ENCODE measurements at regions not wholly inside any gene's neighbourhood (a gene's known extent, or its start where the extent isn't known, plus 50 kb on each side); places are given as distances from the start of the nearest gene placed in this dataset.
"Not testable (repeated sequence)": the region's sequence is repeated elsewhere in the genome, so short reads cannot be mapped to it uniquely, and the experiment has no call there.

DNA sequence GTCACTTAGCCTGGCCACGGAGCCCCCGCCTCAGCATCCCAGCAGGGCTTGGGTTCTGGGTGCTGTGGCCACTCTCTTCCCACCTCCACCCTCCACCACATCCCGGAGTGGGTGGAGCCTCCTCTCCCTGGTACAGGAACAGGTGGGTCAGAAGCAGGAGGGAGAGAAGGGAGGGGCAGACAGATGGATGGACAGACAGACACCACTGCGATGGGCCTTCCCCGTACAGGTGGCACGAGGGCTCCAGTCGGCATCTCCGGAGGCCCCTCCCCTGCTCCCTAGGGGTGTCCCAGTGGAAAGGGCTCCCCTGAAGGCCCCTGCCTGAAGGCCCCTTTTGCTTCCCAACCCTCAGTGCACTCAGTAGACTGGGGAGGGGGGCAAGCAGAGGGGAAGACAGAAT, 96.9 kb upstream of the TARDBP start:
- no peak overlapping the region for H3K4me3 ChIP-seq (ENCODE audit: low read length)
- no peaks in the 10 kb centered on the region for H3K9me3 ChIP-seq (ENCODE audit: low read length)
- H3K36me3 ChIP-seq (ENCODE audit: insufficient read depth, low read length), result no peaks in the 10 kb centered on the region
- peaks cover 7% of the 10 kb centered on the region for H3K27me3 ChIP-seq (ENCODE audit: insufficient read depth, low read length)
- peaks cover 8% of the 10 kb centered on the region for H3K4me1 ChIP-seq (ENCODE audit: insufficient read depth, low read length)
- no peak overlapping the region for H2AFZ ChIP-seq (ENCODE audit: low read depth, low read length)

DNA sequence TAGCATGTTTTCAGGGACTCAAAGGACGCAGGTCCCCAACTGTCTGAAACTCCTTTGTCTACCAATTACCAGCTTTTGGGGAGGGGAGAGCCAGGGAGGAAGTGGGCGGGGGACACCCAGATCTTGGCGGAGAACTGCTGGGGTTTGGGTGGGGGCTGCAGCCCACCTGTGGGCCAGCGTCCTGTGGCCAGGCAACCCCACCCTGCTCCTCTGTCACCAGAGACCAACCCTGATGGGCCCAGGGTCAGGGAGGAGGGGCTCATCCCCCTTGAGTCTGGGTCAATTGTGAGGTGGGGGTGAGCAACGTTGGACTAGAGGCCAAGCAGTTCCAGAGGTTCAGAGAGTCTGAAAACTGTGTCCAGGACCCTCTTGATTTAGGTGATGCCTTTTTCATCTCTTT, 96.1 kb upstream of the TARDBP start:
- peaks cover under 1% of the 10 kb centered on the region for H3K4me1 ChIP-seq (ENCODE audit: insufficient read depth, low read length)
- H3K4me3 ChIP-seq (ENCODE audit: low read length), result no peak overlapping the region
- H3K36me3 ChIP-seq (ENCODE audit: insufficient read depth, low read length), result no peaks in the 10 kb centered on the region
- H3K27me3 ChIP-seq (ENCODE audit: insufficient read depth, low read length), result peaks cover 3% of the 10 kb centered on the region
- no peaks in the 10 kb centered on the region for H3K9me3 ChIP-seq (ENCODE audit: low read length)
- H2AFZ ChIP-seq (ENCODE audit: low read depth, low read length), result no peak overlapping the region

DNA sequence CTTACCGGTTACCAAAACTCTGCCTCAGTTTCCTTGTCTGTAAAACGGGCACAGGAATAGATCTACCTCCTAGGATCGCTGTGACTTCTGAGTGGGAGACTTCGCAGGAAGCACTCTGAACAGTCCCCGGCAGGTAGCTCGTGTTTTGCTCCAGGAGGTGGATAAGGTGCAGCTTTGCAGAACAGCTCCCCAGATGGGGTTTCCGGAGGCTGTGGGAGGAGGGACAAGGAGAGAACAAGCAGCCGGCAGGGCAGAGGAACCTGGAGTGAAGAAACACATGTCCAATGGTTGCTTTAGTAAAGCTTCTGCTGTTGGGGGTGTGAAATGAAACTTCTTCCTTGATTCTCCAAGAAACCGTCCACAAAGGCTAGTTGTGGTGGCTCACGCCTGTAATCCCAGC, 95.5 kb upstream of the TARDBP start:
- no peak overlapping the region for H3K4me3 ChIP-seq (ENCODE audit: low read length)
- H3K9me3 ChIP-seq (ENCODE audit: low read length), result no peaks in the 10 kb centered on the region
- no peaks in the 10 kb centered on the region for H3K4me1 ChIP-seq (ENCODE audit: insufficient read depth, low read length)
- peaks cover 3% of the 10 kb centered on the region for H3K27me3 ChIP-seq (ENCODE audit: insufficient read depth, low read length)
- no peak overlapping the region for H2AFZ ChIP-seq (ENCODE audit: low read depth, low read length)
- no peaks in the 10 kb centered on the region for H3K36me3 ChIP-seq (ENCODE audit: insufficient read depth, low read length)

DNA sequence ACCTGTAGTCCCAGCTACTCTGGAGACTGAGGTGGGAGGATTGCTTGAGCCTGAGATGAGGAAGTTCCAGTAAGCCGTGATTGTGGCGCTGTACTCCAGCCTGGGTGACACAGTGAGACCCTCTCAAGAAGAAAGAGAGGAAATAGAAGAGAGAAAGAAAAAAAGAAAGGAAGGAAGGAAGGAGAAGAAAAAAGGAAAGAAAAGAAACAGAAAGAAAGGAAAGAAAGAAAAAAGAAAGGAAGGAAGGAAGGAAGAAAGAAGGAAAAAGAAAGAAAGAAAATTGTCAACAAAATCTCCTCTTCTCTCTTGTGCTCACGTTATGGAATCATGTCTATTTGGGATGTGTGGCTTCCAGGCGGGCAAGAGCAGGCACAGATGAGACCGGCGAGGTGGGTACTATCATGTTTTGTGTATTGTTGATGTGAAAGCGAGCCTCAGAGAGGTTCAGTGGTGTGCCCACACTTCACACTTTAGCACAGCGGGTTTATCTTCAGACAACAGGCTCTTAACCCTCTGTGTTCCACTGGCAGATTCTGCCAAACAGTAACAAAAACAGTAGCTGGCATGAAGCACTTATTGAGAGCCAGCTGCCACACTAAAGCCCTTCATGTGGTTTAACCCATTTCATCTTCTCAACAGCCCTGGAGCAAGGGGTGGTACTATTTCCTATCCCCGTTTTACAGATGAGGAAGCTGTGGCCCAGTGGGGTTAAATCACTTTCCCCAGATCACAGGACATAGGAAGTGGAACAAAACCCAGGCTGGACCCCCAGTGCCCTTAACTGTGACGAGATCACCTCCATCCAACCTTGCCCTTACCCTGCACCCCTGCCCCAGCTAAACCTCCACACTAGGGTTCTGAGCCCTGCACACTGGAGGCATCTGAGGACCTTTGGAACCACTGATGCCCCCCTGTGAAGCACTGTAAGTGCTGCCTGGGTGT, 94.7 kb upstream of the TARDBP start:
- H3K36me3 ChIP-seq (ENCODE audit: insufficient read depth, low read length), result no peaks in the 10 kb centered on the region
- peaks cover 3% of the 10 kb centered on the region for H3K27me3 ChIP-seq (ENCODE audit: insufficient read depth, low read length)
- H3K4me1 ChIP-seq (ENCODE audit: insufficient read depth, low read length), result no peaks in the 10 kb centered on the region
- no peak overlapping the region for H3K4me3 ChIP-seq (ENCODE audit: low read length)
- no peaks in the 10 kb centered on the region for H3K9me3 ChIP-seq (ENCODE audit: low read length)
- H2AFZ ChIP-seq (ENCODE audit: low read depth, low read length), result no peak overlapping the region

DNA sequence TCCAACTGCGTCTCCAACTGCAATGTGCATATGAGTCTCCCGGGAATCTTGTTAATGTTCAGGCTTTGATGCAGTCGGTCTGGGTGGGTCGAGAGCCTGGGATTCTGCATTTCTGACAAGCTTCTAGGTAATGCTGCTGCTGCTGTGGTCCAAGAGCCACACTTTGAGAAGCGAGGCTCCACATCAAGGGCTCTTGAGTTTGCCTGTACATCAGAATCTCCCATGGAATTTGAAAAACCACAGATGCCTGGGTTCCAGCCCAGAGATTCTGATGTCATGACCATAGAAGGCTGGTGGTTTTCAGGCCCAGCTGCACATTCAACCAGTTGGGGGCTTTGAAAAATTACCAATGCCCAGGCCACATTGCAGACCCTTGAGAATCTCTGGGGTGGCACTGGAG, 93.9 kb upstream of the TARDBP start:
- Histone ChIP-seq H3K9me3 (ENCODE audit: low read length) (no peaks in the 10 kb centered on the region), H3K4me1 (ENCODE audit: insufficient read depth, low read length) (no peaks in the 10 kb centered on the region), H2AFZ (ENCODE audit: low read depth, low read length) (no peak overlapping the region), H3K36me3 (ENCODE audit: insufficient read depth, low read length) (no peaks in the 10 kb centered on the region), H3K4me3 (ENCODE audit: low read length) (no peak overlapping the region), H3K27me3 (ENCODE audit: insufficient read depth, low read length) (peaks cover 3% of the 10 kb centered on the region)

DNA sequence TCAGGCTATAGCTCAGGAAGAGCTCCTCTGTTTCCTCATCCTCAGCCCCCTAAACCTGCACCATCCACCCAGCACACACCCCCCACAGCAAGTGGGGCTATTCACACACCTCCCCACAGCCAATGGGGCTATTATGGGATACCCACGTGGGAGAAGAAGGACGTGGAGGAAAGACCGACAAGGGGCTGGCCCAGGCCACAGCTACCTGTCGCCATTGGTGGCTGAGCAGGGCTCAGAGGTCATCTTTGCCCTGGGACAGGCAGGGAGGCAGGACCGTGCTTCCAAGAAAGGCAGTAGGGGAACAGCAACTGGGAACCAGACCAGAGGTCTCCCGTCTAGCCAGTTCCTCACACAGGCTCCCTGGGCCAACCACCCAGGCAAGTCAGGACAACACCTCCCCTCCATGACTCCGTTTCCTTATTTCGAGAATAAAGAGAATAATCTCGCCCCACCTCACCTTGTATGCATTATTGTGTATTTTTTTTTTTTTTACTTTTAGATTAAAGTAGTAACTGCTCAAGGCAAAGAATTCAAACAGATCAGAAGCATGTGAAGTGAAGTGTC, 92.3 kb upstream of the TARDBP start:
- Histone ChIP-seq H3K4me3 (ENCODE audit: low read length) (no peak overlapping the region), H3K4me1 (ENCODE audit: insufficient read depth, low read length) (no peaks in the 10 kb centered on the region), H3K27me3 (ENCODE audit: insufficient read depth, low read length) (peaks cover 3% of the 10 kb centered on the region), H3K9me3 (ENCODE audit: low read length) (no peaks in the 10 kb centered on the region), H2AFZ (ENCODE audit: low read depth, low read length) (no peak overlapping the region), H3K36me3 (ENCODE audit: insufficient read depth, low read length) (no peaks in the 10 kb centered on the region)

DNA sequence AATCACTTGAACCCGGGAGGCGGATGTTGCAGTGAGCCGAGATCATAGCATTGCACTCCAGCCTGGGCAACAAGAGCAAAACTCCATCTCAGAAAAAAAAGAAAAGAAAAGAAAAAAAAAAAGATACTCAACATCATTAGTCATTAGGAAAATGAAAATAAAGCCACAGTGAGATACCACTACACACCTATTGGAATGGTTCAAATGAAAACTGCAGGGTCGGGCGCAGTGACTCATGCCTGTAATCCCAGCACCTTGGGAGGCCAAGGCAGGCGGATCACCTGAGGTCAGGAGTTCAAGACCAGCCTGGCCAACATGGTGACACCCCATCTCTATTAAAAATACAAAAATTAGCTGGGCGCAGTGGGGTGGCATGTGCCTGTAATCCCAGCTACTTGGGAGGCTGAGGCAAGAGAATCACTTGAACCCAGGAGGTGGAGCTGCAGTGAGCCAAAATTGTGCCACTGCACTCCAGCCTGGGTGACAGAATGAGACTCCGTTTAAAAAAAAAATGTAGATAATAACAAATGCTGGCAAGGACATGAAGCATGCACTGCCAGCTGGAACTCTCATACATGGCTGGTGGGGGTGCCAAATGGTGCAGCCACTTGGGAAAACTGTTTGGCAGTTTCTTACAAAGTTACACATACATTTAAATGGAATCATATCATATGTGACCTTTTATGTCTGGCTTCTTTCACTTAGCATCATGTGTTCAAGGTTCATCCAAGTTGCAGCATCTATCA, 90.0 kb upstream of the TARDBP start:
- H3K27me3 ChIP-seq (ENCODE audit: insufficient read depth, low read length); H3K36me3 ChIP-seq (ENCODE audit: insufficient read depth, low read length): not testable (repeated sequence)

DNA sequence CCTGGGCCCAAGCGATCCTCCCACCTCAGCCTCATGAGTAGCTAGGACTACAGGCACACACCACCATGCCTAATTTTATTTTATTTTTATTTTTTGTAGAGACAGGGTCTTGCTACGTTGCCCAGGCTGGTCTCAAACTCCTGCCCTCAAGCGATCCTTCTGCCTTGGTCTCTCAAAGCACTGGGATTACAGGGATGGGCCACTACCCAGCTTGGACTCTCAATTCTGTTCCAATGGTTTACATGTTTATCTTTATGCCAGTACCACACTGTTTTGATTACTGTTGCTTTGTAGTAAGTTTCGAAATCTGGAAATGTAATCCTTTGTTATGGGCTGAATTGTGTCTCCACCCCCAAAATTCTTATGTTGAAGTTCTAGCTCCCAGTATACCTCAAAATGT, 88.4 kb upstream of the TARDBP start:
- Histone ChIP-seq H3K4me1 (ENCODE audit: insufficient read depth, low read length) (no peaks in the 10 kb centered on the region), H3K27me3 (ENCODE audit: insufficient read depth, low read length) (no peaks in the 10 kb centered on the region), H3K36me3 (ENCODE audit: insufficient read depth, low read length) (no peaks in the 10 kb centered on the region), H3K9me3 (ENCODE audit: low read length) (peaks cover 6% of the 10 kb centered on the region), H3K4me3 (ENCODE audit: low read length) (no peak overlapping the region), H2AFZ (ENCODE audit: low read depth, low read length) (no peak overlapping the region)

More for the DNA sequence above, 90.0 kb upstream of the TARDBP start:
- H3K4me3 ChIP-seq (ENCODE audit: low read length); H2AFZ ChIP-seq (ENCODE audit: low read depth, low read length); H3K4me1 ChIP-seq (ENCODE audit: insufficient read depth, low read length); H3K9me3 ChIP-seq (ENCODE audit: low read length): not testable (repeated sequence)

DNA sequence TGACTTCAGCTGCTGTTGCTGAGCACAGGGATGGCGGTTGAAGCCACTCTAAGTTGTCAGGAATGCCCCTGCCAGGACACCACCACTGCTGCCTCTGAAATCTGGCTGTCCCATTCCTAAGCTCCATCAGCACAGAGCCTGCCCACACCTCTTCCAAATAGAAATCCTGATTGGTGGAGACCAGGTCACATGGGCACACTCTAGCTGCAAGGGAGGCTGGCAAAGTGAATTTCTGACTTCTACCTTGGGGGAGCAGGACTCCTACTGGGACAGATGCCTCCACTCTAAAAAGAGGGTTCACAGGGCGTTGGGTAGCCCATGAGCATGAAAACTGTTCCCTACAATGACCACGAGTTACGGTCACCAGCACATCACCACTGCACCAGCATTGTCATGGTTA, 83.8 kb upstream of the TARDBP start:
- Histone ChIP-seq H3K4me1 (ENCODE audit: insufficient read depth, low read length) (no peaks in the 10 kb centered on the region), H2AFZ (ENCODE audit: low read depth, low read length) (no peak overlapping the region), H3K27me3 (ENCODE audit: insufficient read depth, low read length) (no peaks in the 10 kb centered on the region), H3K9me3 (ENCODE audit: low read length) (peaks cover 8% of the 10 kb centered on the region), H3K4me3 (ENCODE audit: low read length) (no peak overlapping the region), H3K36me3 (ENCODE audit: insufficient read depth, low read length) (no peaks in the 10 kb centered on the region)

DNA sequence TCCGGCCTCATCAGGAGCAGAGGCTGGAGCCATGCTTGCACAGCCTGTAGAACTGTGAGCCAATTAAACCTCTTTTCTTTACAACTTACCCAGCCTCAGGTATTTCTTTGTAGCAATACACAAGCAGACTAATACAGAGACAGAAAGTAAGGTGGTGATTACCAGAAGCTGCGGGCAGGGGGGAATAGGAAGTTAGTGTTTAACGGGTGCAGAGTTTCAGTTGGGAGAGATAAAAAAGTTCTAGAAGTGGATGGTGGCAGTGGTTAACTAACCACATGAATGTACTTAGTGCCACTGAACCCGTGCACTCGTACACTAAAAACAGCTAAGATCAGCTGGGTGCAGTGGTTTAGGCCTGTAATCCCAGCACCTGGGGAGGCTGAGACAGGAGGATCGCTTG, 80.4 kb upstream of the TARDBP start:
- Histone ChIP-seq H3K9me3 (ENCODE audit: low read length) (peaks cover 8% of the 10 kb centered on the region), H3K4me3 (ENCODE audit: low read length) (no peak overlapping the region), H2AFZ (ENCODE audit: low read depth, low read length) (no peak overlapping the region), H3K4me1 (ENCODE audit: insufficient read depth, low read length) (no peaks in the 10 kb centered on the region), H3K36me3 (ENCODE audit: insufficient read depth, low read length) (no peaks in the 10 kb centered on the region), H3K27me3 (ENCODE audit: insufficient read depth, low read length) (no peaks in the 10 kb centered on the region)

DNA sequence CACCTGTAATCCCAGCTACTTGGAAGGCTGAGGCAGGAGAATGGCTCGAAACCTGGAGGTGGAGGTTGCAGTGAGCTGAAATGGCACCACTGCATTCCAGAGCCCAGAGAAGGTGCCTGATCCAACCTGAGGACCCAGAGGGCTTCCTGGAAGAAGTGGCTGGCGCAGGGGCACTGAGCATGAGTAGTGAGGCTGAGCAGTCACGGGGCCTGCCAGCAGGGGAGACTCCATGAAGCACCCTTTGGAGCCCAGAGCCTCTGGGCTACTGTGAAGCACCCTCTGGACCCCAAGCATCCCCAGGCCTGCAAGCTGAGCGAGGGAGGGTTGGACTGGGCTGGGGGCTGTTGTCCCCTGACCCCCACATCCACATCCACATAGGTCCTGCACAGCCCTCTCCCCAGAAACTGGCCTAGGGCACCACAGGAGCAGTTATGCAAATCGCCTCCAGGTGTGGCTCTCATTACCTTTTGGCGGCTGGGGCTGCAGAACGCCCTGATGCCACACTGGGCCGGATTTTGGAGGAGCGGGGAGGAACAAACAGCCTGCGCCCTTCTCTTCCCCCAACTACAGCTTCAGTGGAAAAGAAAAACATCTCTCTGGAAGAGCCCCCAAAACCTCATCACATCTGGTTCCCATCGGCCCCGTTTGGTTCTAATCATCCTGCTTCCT, 78.2 kb upstream of the TARDBP start:
- Histone ChIP-seq H3K36me3 (ENCODE audit: insufficient read depth, low read length) (no peaks in the 10 kb centered on the region), H3K9me3 (ENCODE audit: low read length) (no peaks in the 10 kb centered on the region), H2AFZ (ENCODE audit: low read depth, low read length) (no peak overlapping the region), H3K4me3 (ENCODE audit: low read length) (no peak overlapping the region), H3K4me1 (ENCODE audit: insufficient read depth, low read length) (peaks cover 2% of the 10 kb centered on the region), H3K27me3 (ENCODE audit: insufficient read depth, low read length) (peaks cover 10% of the 10 kb centered on the region)

DNA sequence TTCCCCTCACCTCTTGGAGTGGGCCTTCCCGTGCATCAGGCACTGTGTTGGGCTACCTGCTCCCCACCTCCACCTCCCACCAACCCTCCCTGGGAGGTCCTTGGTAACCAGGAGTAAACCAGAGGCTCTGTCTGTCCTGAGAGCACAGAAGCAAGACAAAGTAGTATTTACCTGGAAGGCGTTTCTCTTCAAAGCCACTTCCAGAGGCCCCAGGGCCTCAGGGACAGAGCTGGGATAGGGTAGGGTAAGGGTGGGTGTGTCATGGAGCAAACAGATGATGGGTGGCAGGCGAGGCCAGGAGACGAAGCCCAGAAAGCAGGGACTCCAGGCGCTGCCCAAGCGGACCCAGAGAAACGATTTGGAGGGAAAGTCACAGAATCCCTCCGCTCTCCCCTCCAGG, 77.2 kb upstream of the TARDBP start:
- Histone ChIP-seq H2AFZ (ENCODE audit: low read depth, low read length) (no peak overlapping the region), H3K27me3 (ENCODE audit: insufficient read depth, low read length) (peaks cover 19% of the 10 kb centered on the region), H3K9me3 (ENCODE audit: low read length) (no peaks in the 10 kb centered on the region), H3K36me3 (ENCODE audit: insufficient read depth, low read length) (no peaks in the 10 kb centered on the region), H3K4me3 (ENCODE audit: low read length) (no peak overlapping the region), H3K4me1 (ENCODE audit: insufficient read depth, low read length) (peaks cover 2% of the 10 kb centered on the region)

DNA sequence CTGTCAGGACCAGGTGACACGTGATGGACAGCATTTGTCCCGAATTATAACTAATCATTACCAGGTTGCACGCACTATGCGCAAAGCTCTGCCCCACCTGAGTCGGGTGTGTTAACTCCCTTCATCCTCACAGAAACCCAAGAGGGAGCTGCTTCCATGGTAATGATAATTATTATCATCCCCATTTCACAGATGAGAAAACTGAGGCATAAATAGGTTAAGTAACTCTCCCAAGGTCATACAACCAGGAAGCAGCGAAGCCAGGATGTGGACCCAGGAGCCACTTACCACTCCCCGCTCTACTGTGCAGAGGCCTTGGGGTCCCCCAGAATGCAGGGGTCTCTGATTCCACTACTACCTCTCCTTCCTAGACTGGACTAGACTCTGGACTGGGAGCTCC, 76.7 kb upstream of the TARDBP start:
- Histone ChIP-seq H3K4me1 (ENCODE audit: insufficient read depth, low read length) (peaks cover 2% of the 10 kb centered on the region), H3K27me3 (ENCODE audit: insufficient read depth, low read length) (peaks cover 23% of the 10 kb centered on the region), H3K4me3 (ENCODE audit: low read length) (no peak overlapping the region), H2AFZ (ENCODE audit: low read depth, low read length) (no peak overlapping the region), H3K36me3 (ENCODE audit: insufficient read depth, low read length) (no peaks in the 10 kb centered on the region), H3K9me3 (ENCODE audit: low read length) (no peaks in the 10 kb centered on the region)
